ENCODE measurements at regions not wholly inside any gene's neighbourhood (a gene's known extent, or its start where the extent isn't known, plus 50 kb on each side); places are given as distances from the start of the nearest gene placed in this dataset.
A peak's percentile ranks its signal among the peaks of the same experiment; 100 is the strongest.

- H3K27me3 Mint-ChIP-seq (ENCODE audit: low read depth, poor library complexity): peaks cover 4% of the 10 kb centered on the region
- H3K9me3 Mint-ChIP-seq: peaks cover 4% of the 10 kb centered on the region
- no peak overlapping the region for H3K4me3 Mint-ChIP-seq
- no peaks in the 10 kb centered on the region for H3K36me3 Mint-ChIP-seq (ENCODE audit: low read depth)
- no peak overlapping the region for H3K27ac Mint-ChIP-seq
- H3K4me1 Mint-ChIP-seq: peaks cover 76% of the 10 kb centered on the region
- no peak for DNase-seq
- TF ChIP-seq, protein P1, sequence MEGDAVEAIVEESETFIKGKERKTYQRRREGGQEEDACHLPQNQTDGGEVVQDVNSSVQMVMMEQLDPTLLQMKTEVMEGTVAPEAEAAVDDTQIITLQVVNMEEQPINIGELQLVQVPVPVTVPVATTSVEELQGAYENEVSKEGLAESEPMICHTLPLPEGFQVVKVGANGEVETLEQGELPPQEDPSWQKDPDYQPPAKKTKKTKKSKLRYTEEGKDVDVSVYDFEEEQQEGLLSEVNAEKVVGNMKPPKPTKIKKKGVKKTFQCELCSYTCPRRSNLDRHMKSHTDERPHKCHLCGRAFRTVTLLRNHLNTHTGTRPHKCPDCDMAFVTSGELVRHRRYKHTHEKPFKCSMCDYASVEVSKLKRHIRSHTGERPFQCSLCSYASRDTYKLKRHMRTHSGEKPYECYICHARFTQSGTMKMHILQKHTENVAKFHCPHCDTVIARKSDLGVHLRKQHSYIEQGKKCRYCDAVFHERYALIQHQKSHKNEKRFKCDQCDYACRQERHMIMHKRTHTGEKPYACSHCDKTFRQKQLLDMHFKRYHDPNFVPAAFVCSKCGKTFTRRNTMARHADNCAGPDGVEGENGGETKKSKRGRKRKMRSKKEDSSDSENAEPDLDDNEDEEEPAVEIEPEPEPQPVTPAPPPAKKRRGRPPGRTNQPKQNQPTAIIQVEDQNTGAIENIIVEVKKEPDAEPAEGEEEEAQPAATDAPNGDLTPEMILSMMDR (IDR thresholded peaks at IDR 0.05): no peak
These were observed 415.9 kb upstream of the CADM1 start for GRCh38 chr11:115920092-115920461.

GRCh38 chr11:115919341-115920091 lies 415.3 kb upstream of the CADM1 start:
- no peak overlapping the region for H3K4me3 Mint-ChIP-seq
- H3K27ac Mint-ChIP-seq: no peak overlapping the region
- peaks cover 4% of the 10 kb centered on the region for H3K9me3 Mint-ChIP-seq
- peaks cover 76% of the 10 kb centered on the region for H3K4me1 Mint-ChIP-seq
- H3K27me3 Mint-ChIP-seq (ENCODE audit: low read depth, poor library complexity): peaks cover 4% of the 10 kb centered on the region
- H3K36me3 Mint-ChIP-seq (ENCODE audit: low read depth): no peaks in the 10 kb centered on the region
- TF ChIP-seq, protein P1 (IDR thresholded peaks at IDR 0.05): no peak
- DNase-seq: no peak

GRCh38 chr11:115918576-115918975 lies 414.4 kb upstream of the CADM1 start:
- H3K9me3 Mint-ChIP-seq: peaks cover 2% of the 10 kb centered on the region
- H3K36me3 Mint-ChIP-seq (ENCODE audit: low read depth): no peaks in the 10 kb centered on the region
- peaks cover 74% of the 10 kb centered on the region for H3K4me1 Mint-ChIP-seq
- no peak overlapping the region for H3K27ac Mint-ChIP-seq
- peaks cover 4% of the 10 kb centered on the region for H3K27me3 Mint-ChIP-seq (ENCODE audit: low read depth, poor library complexity)
- TF ChIP-seq, protein P1 (IDR thresholded peaks at IDR 0.05): no peak
- H3K4me3 Mint-ChIP-seq: no peak overlapping the region
- DNase-seq: no peak

DNA sequence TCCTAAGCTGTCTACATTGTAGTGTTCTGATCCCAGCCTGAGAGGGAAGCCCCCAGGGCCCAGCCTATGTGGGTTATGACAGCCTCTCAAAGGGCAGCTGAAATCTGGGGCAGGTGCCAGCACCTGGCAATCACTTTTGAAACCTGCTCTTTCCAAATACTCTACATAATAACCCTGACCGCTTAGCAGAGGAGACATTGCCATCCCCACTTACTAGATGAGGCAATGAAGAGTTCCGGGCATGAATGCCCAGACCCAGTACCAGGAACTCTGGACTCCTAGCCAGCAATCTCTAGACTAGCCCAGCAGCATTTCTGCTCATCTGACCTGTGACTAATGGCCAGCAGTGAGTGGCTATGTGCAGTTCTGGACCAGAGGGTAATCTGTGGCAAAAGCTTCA lies 412.4 kb upstream of the CADM1 start:
- DNase-seq: no peak
- H3K4me1 Mint-ChIP-seq: peaks cover 68% of the 10 kb centered on the region
- TF ChIP-seq, protein P1 (IDR thresholded peaks at IDR 0.05): no peak

GRCh38 chr11:115912484-115912945 lies 408.3 kb upstream of the CADM1 start:
- TF ChIP-seq, protein P1 (IDR thresholded peaks at IDR 0.05): peak; percentile 30
- no peaks in the 10 kb centered on the region for H3K9me3 Mint-ChIP-seq
- no peak for DNase-seq

More for the DNA sequence above, 412.4 kb upstream of the CADM1 start:
- Mint-ChIP-seq H3K4me3 (no peak overlapping the region), H3K9me3 (no peaks in the 10 kb centered on the region), H3K27me3 (ENCODE audit: low read depth, poor library complexity) (peaks cover 5% of the 10 kb centered on the region), H3K27ac (no peak overlapping the region), H3K36me3 (ENCODE audit: low read depth) (no peaks in the 10 kb centered on the region)

More at GRCh38 chr11:115912484-115912945, 408.3 kb upstream of the CADM1 start:
- no peaks in the 10 kb centered on the region for H3K36me3 Mint-ChIP-seq (ENCODE audit: low read depth)
- H3K27me3 Mint-ChIP-seq (ENCODE audit: low read depth, poor library complexity): peaks cover 5% of the 10 kb centered on the region
- H3K4me1 Mint-ChIP-seq: peaks cover 35% of the 10 kb centered on the region
- no peak overlapping the region for H3K4me3 Mint-ChIP-seq
- peak overlapping the region; percentile 53 for H3K27ac Mint-ChIP-seq

Data from nephron progenitor cell (in vitro differentiated cells).